ENCODE measurements at regions not wholly inside any gene's neighbourhood (a gene's known extent, or its start where the extent isn't known, plus 50 kb on each side); places are given as distances from the start of the nearest gene placed in this dataset.

- Histone ChIP-seq H3F3A (replicated peaks; ENCODE audit: insufficient read depth) (no peaks in the 10 kb centered on the region), H3K4me3 (ENCODE audit: low read depth in 2 of 2, low read length in 1 of 2) (no peak overlapping the region), H3K9me3 (no peaks in the 10 kb centered on the region), H4K20me1 (ENCODE audit: insufficient read depth) (no peaks in the 10 kb centered on the region), H3K9me2 (no peaks in the 10 kb centered on the region), H3K27ac (ENCODE audit: low read depth in 2 of 2, low read length in 1 of 2) (no peak overlapping the region), H3K4me1 (ENCODE audit: control insufficient read depth in 1 of 2, insufficient read depth in 2 of 2, low read depth in 1 of 2, low read length in 1 of 2) (peaks cover 0 to 9% of the 10 kb centered on the region in 2 experiments; a peak in 2 of 4 replicates), H3K27me3 (ENCODE audit: insufficient read depth) (no peaks in the 10 kb centered on the region), H3K9ac (no peak overlapping the region), H3K4me2 (no peak overlapping the region), H3K79me2 (ENCODE audit: insufficient read depth) (no peaks in the 10 kb centered on the region), H2AFZ (ENCODE audit: low read depth) (no peak overlapping the region), H3K36me3 (replicated peaks in 1 of 2; ENCODE audit: control insufficient read depth in 1 of 2, insufficient read depth in 2 of 2, low read length in 1 of 2) (no peaks in the 10 kb centered on the region)
- WGBS (ENCODE audit: low lambda C conversion rate) = 59% methylated on average over 2 of the region's 2 CpGs
- TF ChIP-seq JUND (IDR thresholded peaks at IDR 0.05) (no peak), TEAD4 (IDR thresholded peaks at IDR 0.05; ENCODE audit: borderline replicate concordance, insufficient read depth) (no peak), CTCF (IDR thresholded peaks at IDR 0.05) (no peak), TAF1 (IDR thresholded peaks at IDR 0.05; ENCODE audit: borderline replicate concordance, low read depth, low read length) (no peak), GATA2 (CRISPR knock-in tag; IDR thresholded peaks at IDR 0.05) (no peak)
- TF ChIP-seq, protein P1, sequence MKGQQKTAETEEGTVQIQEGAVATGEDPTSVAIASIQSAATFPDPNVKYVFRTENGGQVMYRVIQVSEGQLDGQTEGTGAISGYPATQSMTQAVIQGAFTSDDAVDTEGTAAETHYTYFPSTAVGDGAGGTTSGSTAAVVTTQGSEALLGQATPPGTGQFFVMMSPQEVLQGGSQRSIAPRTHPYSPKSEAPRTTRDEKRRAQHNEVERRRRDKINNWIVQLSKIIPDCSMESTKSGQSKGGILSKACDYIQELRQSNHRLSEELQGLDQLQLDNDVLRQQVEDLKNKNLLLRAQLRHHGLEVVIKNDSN (IDR thresholded peaks at IDR 0.05; ENCODE audit: borderline replicate concordance, low read depth) = no peak
- CTCF ChIA-PET = interaction anchor here (1.5 kb wide), 1 partner anchor 11 kb away, joined by 3 read pairs; no protein-coding TSS in a partner anchor
- POLR2A ChIA-PET = no interaction called here
- DNase-seq = no peak
Observed at GRCh38 chr9:91157883-91158282, 203.8 kb downstream of the AUH start.

DNA sequence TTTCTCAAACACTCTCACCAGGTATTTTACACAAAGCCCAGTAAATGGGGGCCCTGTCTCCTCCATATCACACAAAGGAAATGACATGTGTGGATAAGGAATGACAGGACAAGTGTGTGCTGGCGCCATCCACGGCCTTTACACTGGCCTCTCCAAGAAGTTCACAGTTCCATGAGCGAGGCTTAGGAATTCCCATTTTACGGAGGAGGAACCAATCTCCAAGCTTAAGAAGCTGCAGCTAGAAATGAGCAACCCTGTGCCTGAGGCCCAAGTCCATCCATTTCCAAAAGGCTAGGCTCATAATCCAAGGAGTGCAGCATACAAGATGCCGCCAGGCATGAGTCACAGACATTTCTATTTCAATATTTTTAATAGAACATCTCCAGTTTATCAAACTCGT is 203.4 kb downstream of the AUH start:
- TF ChIP-seq USF2 (IDR thresholded peaks at IDR 0.05; ENCODE audit: borderline replicate concordance, low read depth, low read length) (no peak), RFX5 (IDR thresholded peaks at IDR 0.05; ENCODE audit: low read length) (no peak), IRF3 (IDR thresholded peaks at IDR 0.05; ENCODE audit: low read depth, low read length) (no peak), FOXJ3 (CRISPR knock-in tag; IDR thresholded peaks at IDR 0.05) (no peak)
- TF ChIP-seq, protein P2, sequence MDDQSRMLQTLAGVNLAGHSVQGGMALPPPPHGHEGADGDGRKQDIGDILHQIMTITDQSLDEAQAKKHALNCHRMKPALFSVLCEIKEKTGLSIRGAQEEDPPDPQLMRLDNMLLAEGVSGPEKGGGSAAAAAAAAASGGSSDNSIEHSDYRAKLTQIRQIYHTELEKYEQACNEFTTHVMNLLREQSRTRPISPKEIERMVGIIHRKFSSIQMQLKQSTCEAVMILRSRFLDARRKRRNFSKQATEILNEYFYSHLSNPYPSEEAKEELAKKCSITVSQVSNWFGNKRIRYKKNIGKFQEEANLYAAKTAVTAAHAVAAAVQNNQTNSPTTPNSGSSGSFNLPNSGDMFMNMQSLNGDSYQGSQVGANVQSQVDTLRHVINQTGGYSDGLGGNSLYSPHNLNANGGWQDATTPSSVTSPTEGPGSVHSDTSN (IDR thresholded peaks at IDR 0.05) = no peak
- DNase-seq = no peak

More for the DNA sequence above, 203.4 kb downstream of the AUH start:
- no peaks in the 10 kb centered on the region for H3K27me3 ChIP-seq (ENCODE audit: insufficient read depth)
- H3K9me3 ChIP-seq = no peaks in the 10 kb centered on the region
- no peak overlapping the region for H2AFZ ChIP-seq (ENCODE audit: low read depth)
- H3K36me3 ChIP-seq (replicated peaks in 1 of 2; ENCODE audit: control insufficient read depth in 1 of 2, insufficient read depth in 2 of 2, low read length in 1 of 2) = no peaks in the 10 kb centered on the region
- no peaks in the 10 kb centered on the region for H3K79me2 ChIP-seq (ENCODE audit: insufficient read depth)
- H3K27ac ChIP-seq (ENCODE audit: low read depth in 2 of 2, low read length in 1 of 2) = no peak overlapping the region
- CTCF ChIA-PET = interaction anchor here (1.5 kb wide), 1 partner anchor 11 kb away, joined by 3 read pairs; no protein-coding TSS in a partner anchor
- no peak overlapping the region for H3K4me3 ChIP-seq (ENCODE audit: low read depth in 2 of 2, low read length in 1 of 2)
- 84% methylated on average over 6 of the region's 6 CpGs for WGBS (ENCODE audit: low lambda C conversion rate)
- peaks cover 0 to 12% of the 10 kb centered on the region in 2 experiments; a peak in 2 of 4 replicates for H3K4me1 ChIP-seq (ENCODE audit: control insufficient read depth in 1 of 2, insufficient read depth in 2 of 2, low read depth in 1 of 2, low read length in 1 of 2)
- H3F3A ChIP-seq (replicated peaks; ENCODE audit: insufficient read depth) = no peaks in the 10 kb centered on the region
- no peak overlapping the region for H3K9ac ChIP-seq
- POLR2A ChIA-PET = no interaction called here
- H4K20me1 ChIP-seq (ENCODE audit: insufficient read depth) = no peaks in the 10 kb centered on the region
- H3K4me2 ChIP-seq = no peak overlapping the region
- no peaks in the 10 kb centered on the region for H3K9me2 ChIP-seq
